DOHH2 (cell line): ENCODE measurements at regions not wholly inside any gene's neighbourhood (a gene's known extent, or its start where the extent isn't known, plus 50 kb on each side); places are given as distances from the start of the nearest gene placed in this dataset.

Experiments used
- H3F3A ChIP-seq: fragments of 200-600 bp; sonication (generic), shearing (Covaris generic); 2 replicates; pipeline ENCODE4 v1.6.0; 2016; ENCODE audit warnings: antibody characterized with exemption, mild to moderate bottlenecking; ENCODE audit not compliant: control insufficient read depth, insufficient read depth
- H3K27ac ChIP-seq: fragments of 200-600 bp; sonication (generic); 2 replicates; pipeline ENCODE4 v1.5.1; 2014; ENCODE audit warnings: low read depth, mild to moderate bottlenecking, low read length, moderate library complexity
- H3K27me3 ChIP-seq: fragments of 200-600 bp; sonication (generic); 2 replicates; pipeline ENCODE4 v1.6.1; 2014; ENCODE audit warnings: mild to moderate bottlenecking, low read length, mixed read lengths; ENCODE audit not compliant: control insufficient read depth
- H3K36me3 ChIP-seq: fragments of 200-600 bp; sonication (generic); 2 replicates; pipeline ENCODE4 v1.6.1; 2014; ENCODE audit warnings: mild to moderate bottlenecking, low read length, moderate library complexity, mixed read lengths; ENCODE audit not compliant: control insufficient read depth
- H3K4me1 ChIP-seq: fragments of 200-600 bp; sonication (generic); 2 replicates; pipeline ENCODE4 v1.6.1; 2014; ENCODE audit warnings: mild to moderate bottlenecking, low read length, mixed read lengths; ENCODE audit not compliant: control insufficient read depth
- H3K4me2 ChIP-seq: fragments of 200-600 bp; sonication (generic); 2 replicates; pipeline ENCODE4 v1.6.0; 2014; ENCODE audit warnings: mild to moderate bottlenecking, low read length, moderate library complexity
- H3K4me3 ChIP-seq: fragments of 200-600 bp; sonication (generic); 2 replicates; pipeline ENCODE4 v1.5.1; 2014; ENCODE audit warnings: mild to moderate bottlenecking, low read length, mixed read lengths
- H3K79me2 ChIP-seq: fragments of 200-600 bp; sonication (generic); 2 replicates; pipeline ENCODE4 v1.6.1; 2014; ENCODE audit warnings: mild to moderate bottlenecking, low read length, mixed read lengths; ENCODE audit not compliant: control insufficient read depth
- H3K9me2 ChIP-seq: fragments of 200-600 bp; sonication (generic); replicated peaks from 2 replicates; pipeline ENCODE4 v1.6.1; 2014; ENCODE audit warnings: mild to moderate bottlenecking, low read length, mixed read lengths; ENCODE audit not compliant: control insufficient read depth
- H3K9me3 ChIP-seq: fragments of 200-600 bp; sonication (generic); 2 replicates; pipeline ENCODE4 v1.6.1; 2014; ENCODE audit warnings: antibody characterized with exemption, low read length, mixed read lengths; ENCODE audit not compliant: control insufficient read depth, insufficient read depth
- H4K20me1 ChIP-seq: fragments of 200-600 bp; sonication (generic); 2 replicates; pipeline ENCODE4 v1.6.0; 2014; ENCODE audit warnings: low read depth, mild to moderate bottlenecking, antibody characterized with exemption, low read length, moderate library complexity; ENCODE audit not compliant: control insufficient read depth, insufficient read depth
- CTCF ChIP-seq: fragments of 200-600 bp; sonication (generic); IDR thresholded peaks from one replicate; pipeline ENCODE4 v1.5.1; 2014; ENCODE audit warnings: antibody characterized with exemption, mild to moderate bottlenecking, low read depth, low read length; ENCODE audit not compliant: poor library complexity, severe bottlenecking
- EZH2phosphoT487 ChIP-seq: fragments of 200-600 bp; sonication (generic); IDR thresholded peaks from 2 replicates; pipeline ENCODE4 v1.6.1; 2017; ENCODE audit warnings: borderline replicate concordance, mild to moderate bottlenecking, antibody characterized with exemption, low read length, moderate library complexity, mixed read lengths

GRCh38 chr4:171601091-171601490, 212.1 kb upstream of the GALNTL6 start:
- no peaks in the 10 kb centered on the region for H4K20me1 ChIP-seq
- H3K4me3 ChIP-seq = no peak overlapping the region
- no peaks in the 10 kb centered on the region for H3K9me2 ChIP-seq
- H3K27ac ChIP-seq = no peak overlapping the region
- no peaks in the 10 kb centered on the region for H3K27me3 ChIP-seq
- no peaks in the 10 kb centered on the region for H3K36me3 ChIP-seq
- no peak overlapping the region for H3K4me2 ChIP-seq
- H3F3A ChIP-seq = no peaks in the 10 kb centered on the region
- H3K4me1 ChIP-seq = no peaks in the 10 kb centered on the region
- TF ChIP-seq EZH2phosphoT487 (no peak), CTCF (no peak)
- H3K9me3 ChIP-seq = no peaks in the 10 kb centered on the region
- H3K79me2 ChIP-seq = no peaks in the 10 kb centered on the region

GRCh38 chr4:171599628-171600027, 213.6 kb upstream of the GALNTL6 start:
- Histone ChIP-seq H3K27ac (no peak overlapping the region), H3K36me3 (no peaks in the 10 kb centered on the region), H3K79me2 (no peaks in the 10 kb centered on the region), H3K9me3 (no peaks in the 10 kb centered on the region), H4K20me1 (no peaks in the 10 kb centered on the region), H3F3A (no peaks in the 10 kb centered on the region), H3K27me3 (no peaks in the 10 kb centered on the region), H3K4me3 (no peak overlapping the region), H3K4me2 (no peak overlapping the region), H3K4me1 (no peaks in the 10 kb centered on the region), H3K9me2 (no peaks in the 10 kb centered on the region)
- TF ChIP-seq EZH2phosphoT487 (no peak), CTCF (no peak)

GRCh38 chr4:171594293-171594692, 218.9 kb upstream of the GALNTL6 start:
- Histone ChIP-seq H4K20me1 (no peaks in the 10 kb centered on the region), H3K36me3 (no peaks in the 10 kb centered on the region), H3K9me3 (no peaks in the 10 kb centered on the region), H3K4me1 (no peaks in the 10 kb centered on the region), H3K4me3 (no peak overlapping the region), H3K79me2 (no peaks in the 10 kb centered on the region), H3K27me3 (no peaks in the 10 kb centered on the region), H3K9me2 (no peaks in the 10 kb centered on the region), H3K27ac (no peak overlapping the region), H3F3A (no peaks in the 10 kb centered on the region), H3K4me2 (no peak overlapping the region)
- TF ChIP-seq EZH2phosphoT487 (no peak), CTCF (no peak)

GRCh38 chr4:171590716-171591115, 222.5 kb upstream of the GALNTL6 start:
- Histone ChIP-seq H3K9me3 (no peaks in the 10 kb centered on the region), H3K4me3 (no peak overlapping the region), H4K20me1 (no peaks in the 10 kb centered on the region), H3K27ac (no peak overlapping the region), H3F3A (no peaks in the 10 kb centered on the region), H3K36me3 (no peaks in the 10 kb centered on the region), H3K9me2 (no peaks in the 10 kb centered on the region), H3K4me1 (no peaks in the 10 kb centered on the region), H3K27me3 (no peaks in the 10 kb centered on the region), H3K4me2 (no peak overlapping the region), H3K79me2 (no peaks in the 10 kb centered on the region)
- TF ChIP-seq EZH2phosphoT487 = no peak
- TF ChIP-seq CTCF = no peak
